GM12878 (cell line): ENCODE measurements at regions not wholly inside any gene's neighbourhood (a gene's known extent, or its start where the extent isn't known, plus 50 kb on each side); places are given as distances from the start of the nearest gene placed in this dataset.

Experiments
- ATAC-seq: fragments of 200-7000 bp; cut with Tn5 transposase; 3 replicates; pipeline ENCODE4 v1.9.1; 2020; ENCODE audit warnings: mild to moderate bottlenecking, moderate library complexity
- BruUV-seq: library from RNA; stranded (reverse); fragments of 400-500 nt; replicated peaks from 2 replicates; lab custom pipeline; 2021; lab: Mats Ljungman, UMichigan
- CTCF ChIA-PET: fragments of 300-600 bp; sonication (Branson Sonifier 250); formaldehyde crosslinking; extraction: SDS; loops from one replicate; lab custom pipeline; 2021; ENCODE audit warnings: inconsistent platforms; lab: Yijun Ruan, JAX
- POLR2A ChIA-PET: fragments of 350-600 bp; formaldehyde crosslinking; extraction: SDS; loops from one replicate; lab custom pipeline; 2021; ENCODE audit warnings: inconsistent platforms; lab: Charles Lee
- RAD21 ChIA-PET: fragments of 300-600 bp; sonication (Branson Sonifier 250); formaldehyde crosslinking; loops from one replicate; lab custom pipeline; 2023; ENCODE audit warnings: antibody characterized with exemption; ENCODE audit not compliant: unreplicated experiment; lab: Charles Lee
- SMC1A ChIA-PET: fragments of 300-600 bp; sonication (Branson Sonifier 250); formaldehyde crosslinking; loops from one replicate; lab custom pipeline; 2023; ENCODE audit not compliant: unreplicated experiment, uncharacterized antibody; lab: Charles Lee
- DNase-seq: peaks from one replicate; pipeline ENCODE4 v3.0.0-alpha.2; 2011; ENCODE audit warnings: low read depth, low spot score
- FAIRE-seq: peaks from 3 replicates; lab custom pipeline; 2011; peaks lifted over from hg19 to GRCh38; lab: Jason Lieb, UNC
- H2AFZ ChIP-seq: 2 replicates; pipeline ENCODE4 v1.6.0; 2011; ENCODE audit warnings: low read depth, low read length, control low read depth; ENCODE audit not compliant: control insufficient read depth
- H3K27ac ChIP-seq: 2 replicates; pipeline ENCODE4 v1.5.1; 2011; ENCODE audit warnings: control low read depth; ENCODE audit not compliant: control insufficient read depth, insufficient read depth
- H3K27me3 ChIP-seq, 2 experiments: replicated peaks in 1 of 2; 2 replicates each; pipeline versions ENCODE4 v1.6.0 to v1.6.1; 2011; ENCODE audit warnings: low read length in 1 of 2; ENCODE audit not compliant: control insufficient read depth in 2 of 2, insufficient read depth in 2 of 2
- H3K36me3 ChIP-seq, 2 experiments: 2 replicates each; pipeline ENCODE4 v1.5.1; 2011; ENCODE audit warnings: low read length in 1 of 2; ENCODE audit not compliant: control insufficient read depth in 2 of 2, insufficient read depth in 2 of 2
- H3K4me1 ChIP-seq: 2 replicates; pipeline ENCODE4 v1.6.1; 2011; ENCODE audit warnings: mild to moderate bottlenecking, low read length, moderate library complexity, mixed read lengths; ENCODE audit not compliant: control insufficient read depth, insufficient read depth
- H3K4me2 ChIP-seq: 2 replicates; pipeline ENCODE4 v1.6.0; 2011; ENCODE audit warnings: control low read depth; ENCODE audit not compliant: control insufficient read depth, insufficient read depth
- H3K4me3 ChIP-seq: fragments of 200-600 bp; sonication (generic); 2 replicates; pipeline ENCODE4 v1.5.1; 2016
- H3K79me2 ChIP-seq: 2 replicates; pipeline ENCODE4 v1.6.0; 2011; ENCODE audit warnings: low read length; ENCODE audit not compliant: control insufficient read depth, insufficient read depth
- H3K9ac ChIP-seq: 2 replicates; pipeline ENCODE4 v1.8.0; 2011; ENCODE audit warnings: low read length, control low read depth, mixed read lengths; ENCODE audit not compliant: control insufficient read depth, insufficient read depth
- H3K9me3 ChIP-seq: replicated peaks from 3 replicates; pipeline ENCODE4 v1.5.1; 2011; ENCODE audit warnings: mild to moderate bottlenecking, low read length; ENCODE audit not compliant: control insufficient read depth, insufficient read depth
- H4K20me1 ChIP-seq: 2 replicates; pipeline ENCODE4 v1.6.0; 2011; ENCODE audit not compliant: control insufficient read depth, insufficient read depth
- CEBPZ ChIP-seq: fragments of 150-350 bp; IDR thresholded peaks from 2 replicates; pipeline ENCODE4 v1.6.1; 2016; ENCODE audit warnings: low read depth, low read length
- E2F4 ChIP-seq: IDR thresholded peaks from 2 replicates; pipeline ENCODE4 v1.6.1; 2012; ENCODE audit warnings: low read depth, low read length, improper control_type of control experiment
- JUNB ChIP-seq: IDR thresholded peaks from 2 replicates; pipeline ENCODE4 v1.6.1; 2016; ENCODE audit warnings: antibody characterized with exemption, mild to moderate bottlenecking
- NFIC ChIP-seq: IDR thresholded peaks from 2 replicates; pipeline ENCODE4 v1.6.1; 2012; ENCODE audit warnings: low read depth, mild to moderate bottlenecking, inconsistent platforms, low read length, moderate library complexity
- POLR2AphosphoS2 ChIP-seq: IDR thresholded peaks from 2 replicates; pipeline ENCODE4 v1.6.1; 2011; ENCODE audit warnings: low read depth, mild to moderate bottlenecking, low read length, improper control_type of control experiment, moderate library complexity
- POU2F2 ChIP-seq: IDR thresholded peaks from 3 replicates; pipeline ENCODE4 v1.6.1; 2011; ENCODE audit warnings: low read depth, mild to moderate bottlenecking, low read length, borderline replicate concordance
- ZZZ3 ChIP-seq: IDR thresholded peaks from 2 replicates; pipeline ENCODE4 v1.6.1; 2011; ENCODE audit warnings: low read depth; ENCODE audit not compliant: control insufficient read depth, insufficient read length
- WGBS: methylation state at CpG from one replicate; pipeline ENCODE4 v1.1.6; 2016; ENCODE audit warnings: low lambda C conversion rate; ENCODE audit not compliant: insufficient replicate concordance, insufficient coverage; ENCODE audit errors: missing lambda C conversion rate; 5-methylcytosine and 5-hydroxymethylcytosine counted together
- in situ Hi-C: fragments of 300-500 bp; cut with MboI; formaldehyde crosslinking; loops from 9 replicates; pipeline ENCODE4 v1.14.3; 2018; ENCODE audit warnings: mixed read lengths
- intact Hi-C: fragments of 100-400 bp; cut with micrococcal nuclease; formaldehyde crosslinking; loops from one replicate; pipeline ENCODE4 v1.14.2; 2022; ENCODE audit not compliant: unreplicated experiment
- TF ChIP-seq, protein P1 (sequence below): fragments of 450-650 bp; IDR thresholded peaks from 2 replicates; pipeline ENCODE4 v1.6.1; 2018; ENCODE audit warnings: borderline replicate concordance, mild to moderate bottlenecking; ENCODE audit not compliant: partially characterized antibody

- CTCF ChIA-PET, result interaction anchor here (0.8 to 2.0 kb wide), 8 partner anchors 9 to 88 kb away, joined by 3 to 8 read pairs (median 3); no protein-coding TSS in a partner anchor
- FAIRE-seq, result no peak
- no peaks in the 10 kb centered on the region for H3K79me2 ChIP-seq
- H3K27ac ChIP-seq, result no peak overlapping the region
- H3K9ac ChIP-seq, result no peak overlapping the region
- DNase-seq, result no peak
- in situ Hi-C loops (no loop called here), intact Hi-C loops (no loop called here)
- POLR2A ChIA-PET, result no interaction called here
- no peaks in the 10 kb centered on the region for H3K4me1 ChIP-seq
- H3K4me3 ChIP-seq, result no peak overlapping the region
- no peaks in the 10 kb centered on the region for H4K20me1 ChIP-seq
- H3K4me2 ChIP-seq, result no peak overlapping the region
- SMC1A ChIA-PET, result interaction anchor here (0.6 to 4.2 kb wide), 11 partner anchors 9 to 189 kb away, joined by 3 to 15 read pairs (median 3); no protein-coding TSS in a partner anchor
- no peaks in the 10 kb centered on the region; the same call in 2 of the 3 replicates for H3K9me3 ChIP-seq
- H2AFZ ChIP-seq, result no peak overlapping the region
- no peaks in the 10 kb centered on the region for H3K27me3 ChIP-seq
- TF ChIP-seq E2F4 (no peak), ZZZ3 (no peak), POU2F2 (no peak)
- no peaks in the 10 kb centered on the region for H3K36me3 ChIP-seq
- RAD21 ChIA-PET, result interaction anchor here (1.5 kb wide), 1 partner anchor 13 kb away, joined by 3 read pairs; no protein-coding TSS in a partner anchor
- no peak for ATAC-seq
- BruUV-seq, result no TSS peak
Measured at GRCh38 chr1:81618376-81618775, 182.4 kb upstream of the ADGRL2 start.

GRCh38 chr1:81617308-81617967 lies 183.3 kb upstream of the ADGRL2 start:
- no TSS peak for BruUV-seq
- 38% methylated on average over 9 of the region's 9 CpGs for WGBS
- TF ChIP-seq, protein P1, sequence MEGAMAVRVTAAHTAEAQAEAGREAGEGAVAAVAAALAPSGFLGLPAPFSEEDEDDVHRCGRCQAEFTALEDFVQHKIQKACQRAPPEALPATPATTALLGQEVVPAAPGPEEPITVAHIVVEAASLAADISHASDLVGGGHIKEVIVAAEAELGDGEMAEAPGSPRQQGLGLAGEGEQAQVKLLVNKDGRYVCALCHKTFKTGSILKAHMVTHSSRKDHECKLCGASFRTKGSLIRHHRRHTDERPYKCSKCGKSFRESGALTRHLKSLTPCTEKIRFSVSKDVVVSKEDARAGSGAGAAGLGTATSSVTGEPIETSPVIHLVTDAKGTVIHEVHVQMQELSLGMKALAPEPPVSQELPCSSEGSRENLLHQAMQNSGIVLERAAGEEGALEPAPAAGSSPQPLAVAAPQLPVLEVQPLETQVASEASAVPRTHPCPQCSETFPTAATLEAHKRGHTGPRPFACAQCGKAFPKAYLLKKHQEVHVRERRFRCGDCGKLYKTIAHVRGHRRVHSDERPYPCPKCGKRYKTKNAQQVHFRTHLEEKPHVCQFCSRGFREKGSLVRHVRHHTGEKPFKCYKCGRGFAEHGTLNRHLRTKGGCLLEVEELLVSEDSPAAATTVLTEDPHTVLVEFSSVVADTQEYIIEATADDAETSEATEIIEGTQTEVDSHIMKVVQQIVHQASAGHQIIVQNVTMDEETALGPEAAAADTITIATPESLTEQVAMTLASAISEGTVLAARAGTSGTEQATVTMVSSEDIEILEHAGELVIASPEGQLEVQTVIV, result no peak
- TF ChIP-seq NFIC (no peak), POLR2AphosphoS2 (no peak), JUNB (no peak), CEBPZ (no peak)

More at GRCh38 chr1:81617308-81617967, 183.3 kb upstream of the ADGRL2 start:
- POLR2A ChIA-PET, result no interaction called here
- RAD21 ChIA-PET, result interaction anchor here (1.5 kb wide), 1 partner anchor 12 kb away, joined by 3 read pairs; no protein-coding TSS in a partner anchor
- no peaks in the 10 kb centered on the region for H3K36me3 ChIP-seq
- H3K9me3 ChIP-seq, result no peaks in the 10 kb centered on the region; the same call in 2 of the 3 replicates
- H4K20me1 ChIP-seq, result no peaks in the 10 kb centered on the region
- H3K27me3 ChIP-seq, result no peaks in the 10 kb centered on the region
- CTCF ChIA-PET, result interaction anchor here (0.9 to 2.0 kb wide), 8 partner anchors 8 to 89 kb away, joined by 3 to 8 read pairs (median 3); no protein-coding TSS in a partner anchor
- ATAC-seq (no peak), DNase-seq (no peak), FAIRE-seq (no peak)
- H3K9ac ChIP-seq, result no peak overlapping the region
- H2AFZ ChIP-seq, result no peak overlapping the region
- SMC1A ChIA-PET, result interaction anchor here (0.8 to 4.2 kb wide), 6 partner anchors 8 to 190 kb away, joined by 3 to 15 read pairs (median 4); no protein-coding TSS in a partner anchor
- H3K4me3 ChIP-seq, result no peak overlapping the region
- H3K27ac ChIP-seq, result no peak overlapping the region
- in situ Hi-C loops, result no loop called here
- H3K79me2 ChIP-seq, result no peaks in the 10 kb centered on the region
- intact Hi-C loops, result no loop called here
- H3K4me2 ChIP-seq, result no peak overlapping the region
- H3K4me1 ChIP-seq, result no peaks in the 10 kb centered on the region
